Stimulated activated naive CD8-positive, alpha-beta T cell treated with anti-CD3 and anti-CD28 coated beads, Interleukin-15, amount 100 ng/mL, for 72 hours (primary cell): ENCODE measurements at regions not wholly inside any gene's neighbourhood (a gene's known extent, or its start where the extent isn't known, plus 50 kb on each side); places are given as distances from the start of the nearest gene placed in this dataset.

Experiments used
- ATAC-seq: fragments of 150-1000 bp; cut with Tn5 transposase; 2 replicates; pipeline ENCODE4 v1.10.0; 2021; ENCODE audit warnings: mild to moderate bottlenecking, moderate library complexity
- DNase-seq, 2 donors: peaks; one replicate each; pipeline ENCODE4 v3.0.0; 2021 to 2022
- H3K27ac Mint-ChIP-seq, 2 donors: one replicate each; pipeline ENCODE4 v1.8.0; 2022; ENCODE audit warnings: mild to moderate bottlenecking in 2 of 2, mixed read lengths in 2 of 2, moderate library complexity in 2 of 2
- H3K27me3 Mint-ChIP-seq: one replicate; pipeline ENCODE4 v1.8.0; 2022; ENCODE audit warnings: mixed read lengths
- H3K4me1 Mint-ChIP-seq: one replicate; pipeline ENCODE4 v1.8.0; 2022; ENCODE audit warnings: mild to moderate bottlenecking, mixed read lengths
- H3K4me3 Mint-ChIP-seq, 2 donors: one replicate each; pipeline ENCODE4 v1.8.0; 2022; ENCODE audit warnings: mild to moderate bottlenecking in 2 of 2, mixed read lengths in 2 of 2, moderate library complexity in 1 of 2
- H3K9me3 Mint-ChIP-seq, 2 donors: one replicate each; pipeline ENCODE4 v1.8.0; 2022; ENCODE audit warnings: mixed read lengths in 2 of 2

GRCh38 chr2:209049608-209050007 lies 374.2 kb upstream of the MAP2 start:
- Mint-ChIP-seq H3K4me1 (no peaks in the 10 kb centered on the region), H3K4me3 (no peak overlapping the region), H3K9me3 (peaks cover 0 to 6% of the 10 kb centered on the region in 2 donors), H3K27ac (no peak overlapping the region), H3K27me3 (no peaks in the 10 kb centered on the region)
- no peak for ATAC-seq
- DNase-seq = no peak

DNA sequence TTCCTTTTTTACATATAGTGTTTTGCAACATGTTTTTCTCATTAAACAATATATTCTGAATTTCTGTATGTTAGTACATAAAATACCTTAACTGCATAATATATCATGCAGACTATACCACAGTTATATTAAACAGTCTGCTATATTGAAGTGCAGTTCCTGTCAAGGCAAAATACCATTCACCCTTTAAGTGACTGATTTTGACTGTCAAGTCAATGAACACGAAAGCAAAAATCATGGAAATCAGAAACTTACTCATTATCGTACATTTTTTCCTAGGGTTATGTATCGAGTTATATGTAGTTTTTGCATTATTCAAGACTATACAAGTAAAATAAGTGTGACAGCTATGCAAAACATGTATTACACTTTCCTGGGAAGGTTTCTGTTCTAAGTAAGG lies 361.6 kb upstream of the MAP2 start:
- no peak overlapping the region for H3K27ac Mint-ChIP-seq
- H3K4me1 Mint-ChIP-seq = no peaks in the 10 kb centered on the region
- DNase-seq (no peak), ATAC-seq (no peak)
- peaks cover 0 to 7% of the 10 kb centered on the region in 2 donors for H3K9me3 Mint-ChIP-seq
- H3K4me3 Mint-ChIP-seq = no peak overlapping the region
- no peaks in the 10 kb centered on the region for H3K27me3 Mint-ChIP-seq

GRCh38 chr2:209070262-209070661 lies 353.6 kb upstream of the MAP2 start:
- DNase-seq (no peak), ATAC-seq (no peak)
- Mint-ChIP-seq H3K4me3 (no peak overlapping the region), H3K9me3 (peaks cover 0 to 6% of the 10 kb centered on the region in 2 donors), H3K4me1 (no peaks in the 10 kb centered on the region), H3K27ac (no peak overlapping the region), H3K27me3 (no peaks in the 10 kb centered on the region)

DNA sequence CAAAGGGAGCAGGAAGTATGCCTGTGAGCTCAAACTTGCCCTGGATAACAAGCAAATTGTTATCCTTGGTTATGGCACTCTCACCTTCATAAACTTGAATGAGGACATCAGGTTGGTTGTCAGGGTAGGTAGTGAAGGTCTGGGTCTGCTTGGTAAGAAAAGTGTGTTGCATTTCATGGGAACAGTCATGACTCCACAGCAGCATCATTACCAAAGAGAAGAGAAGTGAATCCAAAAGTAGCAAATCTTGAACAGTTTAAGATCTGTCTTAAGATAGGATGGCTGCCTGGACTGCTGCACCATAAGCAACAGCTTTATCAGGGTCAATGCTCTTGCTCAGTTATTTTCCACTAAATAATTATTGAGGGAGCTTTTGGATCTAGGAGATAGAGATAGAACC lies 350.7 kb upstream of the MAP2 start:
- H3K27ac Mint-ChIP-seq = peak overlapping the region in 1 of 2 donors; percentile 56
- no peak for ATAC-seq

GRCh38 chr2:209074711-209075110 lies 349.1 kb upstream of the MAP2 start:
- Mint-ChIP-seq H3K9me3 (no peaks in the 10 kb centered on the region), H3K4me1 (no peaks in the 10 kb centered on the region), H3K27ac (no peak overlapping the region), H3K4me3 (no peak overlapping the region), H3K27me3 (no peaks in the 10 kb centered on the region)
- no peak for DNase-seq
- ATAC-seq = no peak

More for the DNA sequence above, 350.7 kb upstream of the MAP2 start:
- Mint-ChIP-seq H3K27me3 (no peaks in the 10 kb centered on the region), H3K4me1 (no peaks in the 10 kb centered on the region), H3K9me3 (no peaks in the 10 kb centered on the region), H3K4me3 (no peak overlapping the region)
- no peak for DNase-seq

DNA sequence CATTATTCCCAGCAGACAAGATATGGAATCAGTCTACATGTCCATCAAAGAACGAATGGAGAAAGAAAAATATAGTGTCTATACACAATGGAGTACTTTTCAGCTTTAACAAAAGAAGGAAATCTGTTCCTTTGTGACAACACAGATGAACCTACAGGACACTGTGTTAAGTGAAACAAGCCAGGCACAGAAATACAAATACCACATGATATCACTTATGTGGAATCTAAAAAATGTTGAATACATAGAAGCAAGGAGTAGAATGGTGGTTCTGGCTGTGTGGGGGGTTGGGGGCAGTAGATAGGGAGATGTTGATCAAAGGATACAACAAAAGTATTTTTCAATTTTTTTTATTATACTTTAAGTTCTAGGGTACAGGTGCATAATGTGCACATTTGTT lies 347.7 kb upstream of the MAP2 start:
- H3K27me3 Mint-ChIP-seq = no peaks in the 10 kb centered on the region
- no peaks in the 10 kb centered on the region for H3K4me1 Mint-ChIP-seq
- DNase-seq (no peak), ATAC-seq (no peak)
- H3K4me3 Mint-ChIP-seq = no peak overlapping the region
- no peak overlapping the region for H3K27ac Mint-ChIP-seq
- no peaks in the 10 kb centered on the region for H3K9me3 Mint-ChIP-seq

DNA sequence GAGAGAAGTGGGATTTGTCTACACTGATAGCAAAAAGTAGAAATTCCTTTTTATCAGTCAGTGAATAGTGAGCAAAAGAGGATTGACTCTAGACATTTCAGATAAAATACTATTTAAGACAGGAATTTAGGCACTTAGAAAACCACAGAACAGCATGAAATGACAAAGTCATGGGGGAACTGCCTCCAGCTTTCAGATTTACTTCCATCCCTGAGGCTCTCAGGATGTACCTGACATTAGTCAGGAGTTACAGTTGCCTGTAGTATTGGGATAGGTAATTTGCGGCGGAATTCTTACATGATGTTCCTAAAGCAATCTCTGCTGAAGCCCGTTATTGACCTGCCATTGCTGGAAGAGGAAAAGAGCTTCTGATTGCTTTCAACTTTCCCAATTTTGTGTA lies 337.1 kb upstream of the MAP2 start:
- no peak overlapping the region for H3K4me3 Mint-ChIP-seq
- H3K27me3 Mint-ChIP-seq = no peaks in the 10 kb centered on the region
- ATAC-seq (no peak), DNase-seq (no peak)
- H3K27ac Mint-ChIP-seq = no peak overlapping the region
- H3K9me3 Mint-ChIP-seq = no peaks in the 10 kb centered on the region
- H3K4me1 Mint-ChIP-seq = no peaks in the 10 kb centered on the region

GRCh38 chr2:209091056-209091455 lies 332.8 kb upstream of the MAP2 start:
- Mint-ChIP-seq H3K9me3 (no peaks in the 10 kb centered on the region), H3K27ac (no peak overlapping the region), H3K27me3 (no peaks in the 10 kb centered on the region), H3K4me3 (no peak overlapping the region), H3K4me1 (no peaks in the 10 kb centered on the region)
- DNase-seq (no peak), ATAC-seq (no peak)

GRCh38 chr2:209094221-209094620 lies 329.6 kb upstream of the MAP2 start:
- no peaks in the 10 kb centered on the region for H3K4me1 Mint-ChIP-seq
- DNase-seq (no peak), ATAC-seq (no peak)
- no peaks in the 10 kb centered on the region for H3K27me3 Mint-ChIP-seq
- no peak overlapping the region for H3K4me3 Mint-ChIP-seq
- no peaks in the 10 kb centered on the region for H3K9me3 Mint-ChIP-seq
- no peak overlapping the region for H3K27ac Mint-ChIP-seq

GRCh38 chr2:209095432-209095831 lies 328.4 kb upstream of the MAP2 start:
- Mint-ChIP-seq H3K27me3 (no peaks in the 10 kb centered on the region), H3K9me3 (no peaks in the 10 kb centered on the region), H3K4me3 (no peak overlapping the region), H3K27ac (no peak overlapping the region), H3K4me1 (no peaks in the 10 kb centered on the region)
- DNase-seq (no peak), ATAC-seq (no peak)

GRCh38 chr2:209097168-209097567 lies 326.7 kb upstream of the MAP2 start:
- Mint-ChIP-seq H3K27ac (no peak overlapping the region), H3K27me3 (no peaks in the 10 kb centered on the region), H3K4me3 (no peak overlapping the region), H3K4me1 (no peaks in the 10 kb centered on the region), H3K9me3 (no peaks in the 10 kb centered on the region)
- ATAC-seq = no peak
- no peak for DNase-seq

DNA sequence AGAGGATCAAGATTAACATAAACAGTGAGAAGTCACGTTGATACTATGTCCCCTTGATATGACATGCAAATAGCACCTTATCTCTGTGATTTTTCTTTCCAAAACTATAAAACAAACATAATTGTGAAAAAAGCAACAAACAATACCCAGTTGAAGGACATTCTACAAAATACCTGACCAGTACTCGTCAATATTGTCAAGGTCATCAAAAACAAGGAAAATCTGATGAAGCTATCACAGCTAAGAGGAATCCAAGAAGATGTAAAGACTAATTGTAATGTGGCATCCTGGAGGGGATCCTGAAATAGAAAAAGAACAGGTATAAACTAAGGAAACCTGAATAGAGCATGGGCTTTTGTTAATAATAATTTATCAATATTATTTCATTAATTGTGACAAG lies 321.5 kb upstream of the MAP2 start:
- Mint-ChIP-seq H3K27ac (no peak overlapping the region), H3K27me3 (no peaks in the 10 kb centered on the region), H3K9me3 (peaks cover 0 to 10% of the 10 kb centered on the region in 2 donors), H3K4me1 (no peaks in the 10 kb centered on the region), H3K4me3 (no peak overlapping the region)
- no peak for DNase-seq
- no peak for ATAC-seq

GRCh38 chr2:209113026-209113425 lies 310.8 kb upstream of the MAP2 start:
- ATAC-seq (no peak), DNase-seq (no peak)
- H3K4me3 Mint-ChIP-seq = no peak overlapping the region
- no peaks in the 10 kb centered on the region for H3K27me3 Mint-ChIP-seq
- no peak overlapping the region for H3K27ac Mint-ChIP-seq
- no peaks in the 10 kb centered on the region for H3K4me1 Mint-ChIP-seq
- peaks cover 0 to 4% of the 10 kb centered on the region in 2 donors for H3K9me3 Mint-ChIP-seq

DNA sequence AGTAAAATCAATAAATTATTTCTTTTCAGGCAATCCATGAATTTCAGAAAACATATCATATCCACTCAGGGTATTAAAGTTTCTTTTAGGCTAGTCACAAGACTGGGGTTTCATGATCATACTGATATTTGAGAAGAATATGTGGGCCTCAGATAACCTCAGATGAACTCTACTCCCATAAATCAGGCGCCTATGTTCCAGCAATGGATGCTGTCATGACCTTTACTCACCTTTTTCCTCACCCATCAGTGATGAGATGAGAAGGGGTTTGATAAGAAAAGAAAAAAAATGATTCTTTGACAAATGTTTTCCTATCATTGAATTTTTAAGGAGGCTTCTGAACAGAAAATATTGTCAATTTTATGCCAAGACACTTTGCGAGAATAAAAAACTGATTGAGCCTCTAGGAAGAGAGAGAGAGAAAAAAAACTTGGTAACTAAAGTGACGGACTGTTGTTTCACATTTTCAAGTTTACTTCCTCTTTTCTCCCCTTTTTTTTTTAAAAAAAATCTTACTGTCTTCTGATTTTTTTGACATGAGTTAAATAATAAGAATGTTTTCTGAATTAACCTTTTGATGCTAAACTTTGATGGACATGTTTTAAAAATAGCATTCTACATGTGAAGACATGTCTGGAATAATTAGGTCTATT lies 309.1 kb upstream of the MAP2 start:
- ATAC-seq (no peak), DNase-seq (no peak)
- no peaks in the 10 kb centered on the region for H3K27me3 Mint-ChIP-seq
- no peak overlapping the region for H3K4me3 Mint-ChIP-seq
- no peaks in the 10 kb centered on the region for H3K4me1 Mint-ChIP-seq
- H3K9me3 Mint-ChIP-seq = no peaks in the 10 kb centered on the region
- no peak overlapping the region for H3K27ac Mint-ChIP-seq

DNA sequence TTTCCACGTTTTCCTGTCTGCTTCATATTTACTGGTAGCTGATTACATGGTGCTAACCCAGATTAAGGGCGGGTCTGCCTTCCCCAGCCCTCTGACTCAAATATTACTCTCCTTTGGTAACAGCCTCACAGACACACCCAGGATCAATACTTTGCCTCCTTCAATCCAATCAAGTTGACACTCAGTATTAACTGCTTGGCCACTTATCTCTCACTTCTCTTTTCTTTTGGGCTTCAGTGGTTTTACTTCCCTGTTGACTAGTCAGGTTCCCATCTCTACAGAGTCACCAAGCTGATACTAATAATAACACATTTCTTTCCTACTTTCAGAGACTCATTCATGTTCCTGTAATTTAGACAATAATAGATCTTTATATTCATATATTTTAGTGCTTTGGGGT lies 302.2 kb upstream of the MAP2 start:
- DNase-seq = no peak
- peaks cover 8 to 9% of the 10 kb centered on the region in 2 donors for H3K9me3 Mint-ChIP-seq
- H3K27me3 Mint-ChIP-seq = no peaks in the 10 kb centered on the region
- no peak overlapping the region for H3K27ac Mint-ChIP-seq
- no peak overlapping the region for H3K4me3 Mint-ChIP-seq
- no peaks in the 10 kb centered on the region for H3K4me1 Mint-ChIP-seq
- no peak for ATAC-seq

DNA sequence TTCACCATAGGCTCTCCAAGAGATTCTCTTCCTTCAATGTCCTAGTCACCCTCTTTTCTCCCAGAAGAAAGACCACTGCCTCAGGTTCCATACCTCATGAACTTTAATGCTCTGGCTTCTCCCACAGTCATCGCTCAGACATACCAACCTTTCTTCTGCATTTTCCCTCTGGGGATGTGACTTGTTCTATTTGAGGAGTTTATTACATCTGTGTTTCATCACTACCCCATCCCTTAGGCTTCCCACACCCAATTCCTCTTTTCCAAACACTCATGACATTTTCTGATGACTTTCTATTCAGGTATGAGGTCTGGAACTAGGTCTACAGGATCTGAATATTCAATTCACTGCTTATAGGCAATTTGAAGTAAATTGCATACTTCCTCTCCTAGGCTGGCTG lies 298.6 kb upstream of the MAP2 start:
- Mint-ChIP-seq H3K4me1 (no peaks in the 10 kb centered on the region), H3K27me3 (no peaks in the 10 kb centered on the region), H3K9me3 (peaks cover 5 to 8% of the 10 kb centered on the region in 2 donors), H3K27ac (no peak overlapping the region), H3K4me3 (no peak overlapping the region)
- no peak for DNase-seq
- ATAC-seq = no peak

- Mint-ChIP-seq H3K27me3 (no peaks in the 10 kb centered on the region), H3K27ac (no peak overlapping the region), H3K9me3 (no peaks in the 10 kb centered on the region), H3K4me3 (no peak overlapping the region), H3K4me1 (no peaks in the 10 kb centered on the region)
- ATAC-seq = no peak
- DNase-seq = no peak
Observed at GRCh38 chr2:209138079-209138478, 285.8 kb upstream of the MAP2 start.
